ENCODE measurements at regions not wholly inside any gene's neighbourhood (a gene's known extent, or its start where the extent isn't known, plus 50 kb on each side); places are given as distances from the start of the nearest gene placed in this dataset.
A peak's percentile ranks its signal among the peaks of the same experiment; 100 is the strongest.

- Histone ChIP-seq H3K27ac (no peak overlapping the region), H3K4me1 (no peaks in the 10 kb centered on the region), H3K4me3 (no peak overlapping the region), H3K9me3 (no peaks in the 10 kb centered on the region), H3K27me3 (no peaks in the 10 kb centered on the region), H3K36me3 (no peaks in the 10 kb centered on the region)
- intact Hi-C loops (cut with DNase I), result no loop called here
- TF ChIP-seq, protein P1, sequence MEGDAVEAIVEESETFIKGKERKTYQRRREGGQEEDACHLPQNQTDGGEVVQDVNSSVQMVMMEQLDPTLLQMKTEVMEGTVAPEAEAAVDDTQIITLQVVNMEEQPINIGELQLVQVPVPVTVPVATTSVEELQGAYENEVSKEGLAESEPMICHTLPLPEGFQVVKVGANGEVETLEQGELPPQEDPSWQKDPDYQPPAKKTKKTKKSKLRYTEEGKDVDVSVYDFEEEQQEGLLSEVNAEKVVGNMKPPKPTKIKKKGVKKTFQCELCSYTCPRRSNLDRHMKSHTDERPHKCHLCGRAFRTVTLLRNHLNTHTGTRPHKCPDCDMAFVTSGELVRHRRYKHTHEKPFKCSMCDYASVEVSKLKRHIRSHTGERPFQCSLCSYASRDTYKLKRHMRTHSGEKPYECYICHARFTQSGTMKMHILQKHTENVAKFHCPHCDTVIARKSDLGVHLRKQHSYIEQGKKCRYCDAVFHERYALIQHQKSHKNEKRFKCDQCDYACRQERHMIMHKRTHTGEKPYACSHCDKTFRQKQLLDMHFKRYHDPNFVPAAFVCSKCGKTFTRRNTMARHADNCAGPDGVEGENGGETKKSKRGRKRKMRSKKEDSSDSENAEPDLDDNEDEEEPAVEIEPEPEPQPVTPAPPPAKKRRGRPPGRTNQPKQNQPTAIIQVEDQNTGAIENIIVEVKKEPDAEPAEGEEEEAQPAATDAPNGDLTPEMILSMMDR (IDR thresholded peaks at IDR 0.05), result no peak
- DNase-seq (no peak), ATAC-seq (peak; percentile 13)
Observed at GRCh38 chr14:95018821-95019220, 138.5 kb downstream of the DICER1 start.

GRCh38 chr14:95015046-95015445 lies 142.3 kb downstream of the DICER1 start:
- H3K27me3 ChIP-seq, result peaks cover 0 to 16% of the 10 kb centered on the region in 2 donors
- H3K9me3 ChIP-seq, result no peaks in the 10 kb centered on the region
- H3K4me1 ChIP-seq, result no peaks in the 10 kb centered on the region
- H3K27ac ChIP-seq, result no peak overlapping the region
- H3K4me3 ChIP-seq, result no peak overlapping the region
- intact Hi-C loops (cut with DNase I), result no loop called here
- ATAC-seq (no peak), DNase-seq (no peak)
- no peaks in the 10 kb centered on the region for H3K36me3 ChIP-seq
- TF ChIP-seq, protein P1 (IDR thresholded peaks at IDR 0.05), result no peak

- DNase-seq (no peak), ATAC-seq (no peak)
- TF ChIP-seq, protein P1 (IDR thresholded peaks at IDR 0.05), result no peak
- Histone ChIP-seq H3K27me3 (peaks cover 0 to 26% of the 10 kb centered on the region in 2 donors), H3K27ac (no peak overlapping the region), H3K4me1 (no peaks in the 10 kb centered on the region), H3K36me3 (no peaks in the 10 kb centered on the region), H3K9me3 (no peaks in the 10 kb centered on the region), H3K4me3 (no peak overlapping the region)
- intact Hi-C loops (cut with DNase I), result no loop called here
Observed at GRCh38 chr14:95014036-95014435, 143.3 kb downstream of the DICER1 start.

DNA sequence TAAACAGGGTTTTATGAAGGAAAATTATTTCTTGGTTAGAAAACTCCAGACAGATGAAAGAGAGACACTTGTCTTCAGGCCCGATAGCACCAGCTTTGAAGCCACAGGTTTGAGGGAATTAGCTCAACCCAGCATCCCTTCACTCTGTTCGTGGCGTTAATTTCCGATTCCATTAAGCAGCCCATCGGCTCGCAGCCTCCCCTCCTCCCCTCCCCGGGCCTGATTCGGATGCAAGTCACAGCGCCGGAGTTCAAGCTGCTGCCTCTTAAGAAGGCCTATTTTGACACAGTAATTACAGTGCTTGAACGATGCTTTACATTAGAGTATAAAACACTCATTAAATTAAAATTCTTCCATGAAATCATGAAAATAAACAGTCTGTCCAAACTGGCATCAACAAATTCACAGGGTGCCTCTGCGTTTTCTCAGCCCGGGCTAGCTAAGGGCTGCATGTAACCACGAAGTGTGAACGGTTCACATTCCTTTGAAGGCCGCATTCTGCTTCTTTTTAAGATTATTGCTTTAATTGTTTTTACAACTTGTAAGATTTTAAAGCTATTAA lies 145.8 kb downstream of the DICER1 start:
- TF ChIP-seq, protein P1 (IDR thresholded peaks at IDR 0.05), result no peak
- DNase-seq, result no peak
- intact Hi-C loops (cut with DNase I), result no loop called here
- no peaks in the 10 kb centered on the region for H3K9me3 ChIP-seq
- no peak overlapping the region for H3K27ac ChIP-seq
- H3K36me3 ChIP-seq, result no peaks in the 10 kb centered on the region
- H3K4me3 ChIP-seq, result no peak overlapping the region
- no peak for ATAC-seq
- H3K27me3 ChIP-seq, result peaks cover 0 to 36% of the 10 kb centered on the region in 2 donors
- H3K4me1 ChIP-seq, result no peaks in the 10 kb centered on the region

DNA sequence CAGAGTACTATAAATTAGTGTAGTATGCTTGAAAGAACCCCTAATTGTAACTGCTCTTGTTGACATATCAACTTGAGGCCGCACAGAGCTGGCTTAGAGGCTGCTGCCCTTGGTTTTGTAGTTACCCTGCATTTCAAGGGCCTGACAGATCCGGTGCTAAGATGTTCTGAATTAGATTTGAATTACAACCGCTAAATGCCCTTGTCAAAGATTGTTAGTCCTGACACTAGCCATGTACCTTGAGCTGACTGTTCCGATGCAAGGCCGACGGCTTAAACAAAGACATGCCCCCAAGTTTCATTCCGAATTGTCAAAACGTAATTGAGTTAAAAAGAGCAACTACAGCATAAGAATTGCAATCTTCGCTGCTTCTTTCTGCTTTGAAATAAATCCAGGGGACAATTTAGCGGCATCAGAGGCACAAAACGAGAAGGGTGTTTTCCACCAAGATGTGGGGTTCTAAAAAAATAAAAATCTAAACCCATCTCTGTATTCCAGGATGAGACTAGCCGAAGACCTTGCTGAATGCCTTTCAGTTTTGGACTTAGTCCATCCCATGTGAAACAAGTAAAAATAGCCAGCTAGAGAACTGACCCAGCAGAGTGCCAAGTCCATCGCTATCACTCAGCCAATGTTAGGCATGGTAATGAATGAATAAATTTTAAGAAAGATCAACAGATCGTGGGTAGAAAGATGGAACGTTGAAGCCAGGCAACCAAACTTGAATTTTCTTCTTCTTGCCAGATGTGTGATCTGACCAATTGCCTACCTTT lies 148.7 kb downstream of the DICER1 start:
- intact Hi-C loops (cut with DNase I), result no loop called here
- ATAC-seq (no peak), DNase-seq (no peak)
- H3K36me3 ChIP-seq, result no peaks in the 10 kb centered on the region
- H3K4me1 ChIP-seq, result no peaks in the 10 kb centered on the region
- H3K9me3 ChIP-seq, result no peaks in the 10 kb centered on the region
- H3K27me3 ChIP-seq, result peaks cover 0 to 39% of the 10 kb centered on the region in 2 donors
- no peak overlapping the region for H3K27ac ChIP-seq
- TF ChIP-seq, protein P1 (IDR thresholded peaks at IDR 0.05), result no peak
- H3K4me3 ChIP-seq, result no peak overlapping the region

All from left lung (tissue), 4 donors.